ENCODE measurements at regions not wholly inside any gene's neighbourhood (a gene's known extent, or its start where the extent isn't known, plus 50 kb on each side); places are given as distances from the start of the nearest gene placed in this dataset.

DNA sequence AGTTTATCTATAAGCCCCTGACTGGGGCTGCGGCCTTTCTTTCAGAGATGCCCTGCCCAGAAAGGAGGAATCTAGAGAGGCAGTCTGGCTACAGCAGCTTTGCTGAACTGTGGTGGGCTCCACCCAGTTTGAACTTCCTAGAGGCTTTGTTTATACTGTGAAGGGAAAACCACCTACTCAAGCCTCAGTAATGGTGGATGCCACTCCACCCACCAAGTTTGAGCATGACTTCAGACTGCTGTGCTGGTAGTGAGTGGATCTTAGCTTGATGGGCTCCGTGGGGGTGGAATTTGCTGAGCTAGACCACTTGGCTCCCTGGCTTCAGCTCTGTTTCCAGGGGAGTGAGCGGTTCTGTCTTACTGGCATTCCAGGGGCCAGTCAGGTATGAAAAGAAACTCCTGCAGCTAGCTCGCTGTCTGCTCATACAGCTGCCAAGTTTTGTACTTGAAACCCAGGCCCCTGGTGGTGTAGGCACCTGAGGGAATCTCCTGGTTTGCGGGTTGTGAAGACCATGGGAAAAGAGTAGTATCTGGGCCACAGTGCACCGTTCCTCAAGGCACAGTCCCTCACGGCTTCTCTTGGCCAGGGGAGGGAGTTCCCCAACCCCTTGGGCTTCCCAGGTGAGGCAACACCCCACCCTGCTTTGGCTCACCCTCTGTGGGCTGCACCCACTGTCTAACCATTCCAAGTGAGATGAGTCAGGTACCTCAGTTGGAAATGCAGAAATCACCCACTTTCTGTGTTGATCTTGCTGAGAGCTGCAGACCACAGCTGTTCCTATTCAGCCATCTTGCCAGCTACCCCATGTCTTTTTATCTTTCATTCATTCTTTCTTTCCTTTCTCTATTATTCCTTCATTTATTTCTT is 211.8 kb upstream of the C9orf72 start:
- no peak for DNase-seq
- no peaks in the 10 kb centered on the region for H3K27me3 ChIP-seq
- H3K4me3 ChIP-seq (replicated peaks in 1 of 3): no peak overlapping the region
- intact Hi-C loops (cut with DNase I): no loop called here
- no peaks in the 10 kb centered on the region for H3K9me3 ChIP-seq
- H3K36me3 ChIP-seq: no peaks in the 10 kb centered on the region
- no peaks in the 10 kb centered on the region for H3K4me1 ChIP-seq
- WGBS, 2 donors: 66 to 73% methylated on average over 5 to 7 of the region's 7 CpGs
- no peak for TF ChIP-seq POLR2A (IDR thresholded peaks at IDR 0.05)
- TF ChIP-seq, protein P1, sequence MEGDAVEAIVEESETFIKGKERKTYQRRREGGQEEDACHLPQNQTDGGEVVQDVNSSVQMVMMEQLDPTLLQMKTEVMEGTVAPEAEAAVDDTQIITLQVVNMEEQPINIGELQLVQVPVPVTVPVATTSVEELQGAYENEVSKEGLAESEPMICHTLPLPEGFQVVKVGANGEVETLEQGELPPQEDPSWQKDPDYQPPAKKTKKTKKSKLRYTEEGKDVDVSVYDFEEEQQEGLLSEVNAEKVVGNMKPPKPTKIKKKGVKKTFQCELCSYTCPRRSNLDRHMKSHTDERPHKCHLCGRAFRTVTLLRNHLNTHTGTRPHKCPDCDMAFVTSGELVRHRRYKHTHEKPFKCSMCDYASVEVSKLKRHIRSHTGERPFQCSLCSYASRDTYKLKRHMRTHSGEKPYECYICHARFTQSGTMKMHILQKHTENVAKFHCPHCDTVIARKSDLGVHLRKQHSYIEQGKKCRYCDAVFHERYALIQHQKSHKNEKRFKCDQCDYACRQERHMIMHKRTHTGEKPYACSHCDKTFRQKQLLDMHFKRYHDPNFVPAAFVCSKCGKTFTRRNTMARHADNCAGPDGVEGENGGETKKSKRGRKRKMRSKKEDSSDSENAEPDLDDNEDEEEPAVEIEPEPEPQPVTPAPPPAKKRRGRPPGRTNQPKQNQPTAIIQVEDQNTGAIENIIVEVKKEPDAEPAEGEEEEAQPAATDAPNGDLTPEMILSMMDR (IDR thresholded peaks at IDR 0.05): no peak
- H3K27ac ChIP-seq: no peak overlapping the region

DNA sequence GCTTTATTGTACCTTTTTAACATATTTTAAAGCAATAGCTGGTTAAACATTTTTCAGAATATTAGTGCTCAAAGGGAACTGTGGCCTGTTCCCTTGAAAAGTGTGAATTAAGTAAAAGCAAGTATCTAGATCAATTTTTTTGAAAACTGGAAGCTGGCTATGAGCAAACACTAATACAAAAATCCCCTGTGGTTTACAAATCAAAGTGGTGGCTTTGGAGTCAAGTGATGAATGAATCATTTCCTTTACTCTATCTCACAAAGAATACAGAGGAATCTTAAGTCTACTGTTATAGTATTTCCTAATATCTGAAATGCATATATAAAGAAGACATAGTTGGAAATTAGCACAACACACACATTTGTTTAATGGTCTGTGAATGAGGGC is 212.4 kb upstream of the C9orf72 start:
- H3K27ac ChIP-seq: no peak overlapping the region
- no peaks in the 10 kb centered on the region for H3K9me3 ChIP-seq

DNA sequence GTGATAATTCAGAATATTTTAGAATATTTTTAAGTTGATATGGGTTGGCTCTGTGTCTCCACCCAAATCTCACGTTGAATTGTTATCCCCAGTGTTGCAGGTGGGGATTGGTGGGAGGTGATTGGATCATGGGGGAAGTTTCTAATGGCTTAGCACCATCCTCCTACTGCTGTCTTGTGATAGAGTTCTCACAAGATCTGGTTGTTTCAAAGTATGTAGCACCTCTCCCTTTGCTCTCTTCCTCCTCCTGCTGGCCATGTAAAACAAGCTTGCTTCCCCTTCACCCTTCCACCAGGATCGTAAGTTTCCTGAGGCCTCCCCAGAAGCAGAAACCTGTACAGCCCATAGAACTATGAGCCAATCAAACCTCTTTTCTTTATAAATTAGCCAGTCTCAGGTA is 214.6 kb upstream of the C9orf72 start:
- no peaks in the 10 kb centered on the region for H3K27me3 ChIP-seq
- intact Hi-C loops (cut with DNase I): no loop called here
- H3K36me3 ChIP-seq: no peaks in the 10 kb centered on the region
- no peak for DNase-seq
- H3K4me1 ChIP-seq: peaks cover 0 to under 1% of the 10 kb centered on the region in 2 donors
- TF ChIP-seq POLR2A (IDR thresholded peaks at IDR 0.05): no peak
- TF ChIP-seq, protein P1 (IDR thresholded peaks at IDR 0.05): no peak
- H3K27ac ChIP-seq: no peak overlapping the region
- H3K9me3 ChIP-seq: no peaks in the 10 kb centered on the region
- no peak overlapping the region for H3K4me3 ChIP-seq (replicated peaks in 1 of 3)
- WGBS, 2 donors: 50 to 69% methylated on average over 2 of the region's 2 CpGs

More for the DNA sequence above, 212.4 kb upstream of the C9orf72 start:
- DNase-seq: no peak
- Histone ChIP-seq H3K4me1 (no peaks in the 10 kb centered on the region), H3K36me3 (no peaks in the 10 kb centered on the region), H3K4me3 (replicated peaks in 1 of 3) (no peak overlapping the region), H3K27me3 (no peaks in the 10 kb centered on the region)
- no peak for TF ChIP-seq POLR2A (IDR thresholded peaks at IDR 0.05)
- TF ChIP-seq, protein P1 (IDR thresholded peaks at IDR 0.05): no peak
- intact Hi-C loops (cut with DNase I): no loop called here

DNA sequence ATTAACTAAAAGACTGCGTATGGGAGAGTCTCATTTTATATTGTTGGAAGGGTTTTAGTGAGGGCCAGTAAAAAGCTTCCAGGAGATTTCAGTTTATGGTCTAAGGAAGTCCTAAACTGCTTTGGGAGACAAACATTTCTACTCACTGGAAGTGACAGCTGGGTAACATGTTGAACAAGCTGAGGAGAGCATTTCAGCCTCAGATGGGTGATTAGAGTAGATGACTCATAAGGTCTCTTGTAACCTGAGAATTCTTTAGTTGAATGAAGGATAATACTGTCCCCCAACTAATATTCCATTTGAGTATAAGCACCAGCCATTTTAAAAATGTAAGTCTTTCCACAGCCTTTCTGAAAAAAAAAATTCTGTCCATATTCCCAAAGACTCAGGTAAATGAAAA is 218.0 kb upstream of the C9orf72 start:
- intact Hi-C loops (cut with DNase I): no loop called here
- no peaks in the 10 kb centered on the region for H3K9me3 ChIP-seq
- H3K4me3 ChIP-seq (replicated peaks in 1 of 3): no peak overlapping the region
- 81 to 98% methylated on average over 1 of the region's 1 CpG for WGBS, 2 donors
- H3K4me1 ChIP-seq: peaks cover 0 to 6% of the 10 kb centered on the region in 2 donors
- H3K36me3 ChIP-seq: no peaks in the 10 kb centered on the region
- DNase-seq: no peak
- TF ChIP-seq POLR2A (IDR thresholded peaks at IDR 0.05): no peak
- TF ChIP-seq, protein P1 (IDR thresholded peaks at IDR 0.05): no peak
- no peaks in the 10 kb centered on the region for H3K27me3 ChIP-seq
- H3K27ac ChIP-seq: no peak overlapping the region

DNA sequence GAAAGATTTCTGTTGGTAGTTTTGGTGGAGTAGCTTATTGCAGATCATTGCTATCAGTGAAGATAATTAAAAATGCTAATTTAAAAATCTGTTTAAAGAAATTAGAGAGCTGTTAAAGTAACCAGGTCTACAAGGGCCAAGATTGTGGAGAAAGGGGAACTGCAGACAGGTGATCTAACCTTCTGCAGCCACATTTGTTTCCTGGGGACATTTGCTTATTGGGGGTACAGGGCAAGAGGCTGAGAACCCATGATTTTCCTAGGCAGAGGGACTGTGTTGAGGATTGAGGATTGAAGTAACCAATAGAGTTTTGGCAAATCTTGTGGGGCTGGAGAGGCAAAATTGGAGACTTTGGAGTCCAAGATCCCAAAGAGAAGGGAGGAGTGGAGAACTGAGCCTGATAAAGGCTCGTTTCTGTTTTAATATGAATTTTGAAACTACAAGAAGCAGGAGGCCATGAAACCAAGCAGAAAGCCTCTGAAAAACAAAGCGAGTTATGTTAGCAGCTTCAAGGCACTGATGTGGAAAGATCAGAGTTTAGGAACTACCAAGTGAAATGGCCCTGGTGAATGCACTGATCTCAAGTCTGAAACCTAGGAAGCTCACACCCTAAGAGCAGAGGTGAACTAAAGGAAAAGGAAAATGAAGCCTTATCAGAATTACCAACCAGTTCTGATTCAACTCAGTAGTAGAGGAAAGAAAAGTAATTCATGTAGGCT is 219.8 kb upstream of the C9orf72 start:
- DNase-seq: no peak
- Histone ChIP-seq H3K9me3 (no peaks in the 10 kb centered on the region), H3K4me3 (replicated peaks in 1 of 3) (no peak overlapping the region), H3K27me3 (no peaks in the 10 kb centered on the region), H3K27ac (no peak overlapping the region), H3K36me3 (no peaks in the 10 kb centered on the region), H3K4me1 (peaks cover 0 to 6% of the 10 kb centered on the region in 2 donors)
- WGBS, 2 donors: 39 to 48% methylated on average over 2 of the region's 2 CpGs
- intact Hi-C loops (cut with DNase I): no loop called here
- TF ChIP-seq POLR2A (IDR thresholded peaks at IDR 0.05): no peak
- TF ChIP-seq, protein P1 (IDR thresholded peaks at IDR 0.05): no peak

All from thyroid gland (tissue), 4 donors.